Activated naive CD8-positive, alpha-beta T cell treated with anti-CD3 and anti-CD28 coated beads, Interleukin-2, amount 50 U/mL, for 24 hours (primary cell): ENCODE measurements at regions not wholly inside any gene's neighbourhood (a gene's known extent, or its start where the extent isn't known, plus 50 kb on each side); places are given as distances from the start of the nearest gene placed in this dataset.
"Not testable (repeated sequence)": the region's sequence is repeated elsewhere in the genome, so short reads cannot be mapped to it uniquely, and the experiment has no call there.

Experiments
- ATAC-seq: fragments of 150-1000 bp; cut with Tn5 transposase; one replicate; pipeline ENCODE4 v1.10.0; 2021
- DNase-seq: peaks from one replicate; pipeline ENCODE4 v3.0.0; 2021
- H3K27ac Mint-ChIP-seq: one replicate; pipeline ENCODE4 v1.8.0; 2021; ENCODE audit warnings: mild to moderate bottlenecking, mixed read lengths
- H3K27me3 Mint-ChIP-seq: one replicate; pipeline ENCODE4 v1.8.0; 2021; ENCODE audit warnings: mixed read lengths
- H3K36me3 Mint-ChIP-seq: one replicate; pipeline ENCODE4 v1.8.0; 2021; ENCODE audit warnings: low read depth, mixed read lengths
- H3K4me1 Mint-ChIP-seq: one replicate; pipeline ENCODE4 v1.8.0; 2021; ENCODE audit warnings: mixed read lengths
- H3K4me3 Mint-ChIP-seq: one replicate; pipeline ENCODE4 v1.8.0; 2021; ENCODE audit warnings: mild to moderate bottlenecking, moderate library complexity, mixed read lengths
- H3K9me3 Mint-ChIP-seq: one replicate; pipeline ENCODE4 v1.8.0; 2021; ENCODE audit warnings: mixed read lengths

DNA sequence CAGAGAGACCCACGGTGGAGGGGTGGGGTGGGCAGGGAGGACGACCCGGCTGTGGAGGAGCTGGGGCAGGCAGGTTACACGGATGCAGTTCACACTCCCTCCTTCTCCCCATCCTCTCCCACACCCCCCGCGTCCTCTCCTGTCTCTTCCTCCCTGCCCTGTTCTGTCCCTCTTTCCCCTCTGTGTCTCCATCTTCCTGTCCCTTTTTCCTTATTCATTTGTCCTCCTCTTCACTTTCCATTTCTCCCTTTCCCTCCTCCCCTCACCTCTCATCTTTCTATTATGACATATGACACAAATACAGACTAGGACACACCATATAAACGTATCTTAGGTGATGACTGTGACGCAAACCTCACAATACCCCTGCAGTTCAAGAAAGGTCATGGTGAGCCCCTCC is 96.6 kb downstream of the SCGB2B2 start:
- H3K9me3 Mint-ChIP-seq: peaks cover 10% of the 10 kb centered on the region
- H3K27ac Mint-ChIP-seq: no peak overlapping the region
- peaks cover 16% of the 10 kb centered on the region for H3K27me3 Mint-ChIP-seq
- peaks cover 2% of the 10 kb centered on the region for H3K36me3 Mint-ChIP-seq
- no peak overlapping the region for H3K4me3 Mint-ChIP-seq
- H3K4me1 Mint-ChIP-seq: no peaks in the 10 kb centered on the region
- ATAC-seq (no peak), DNase-seq (no peak)

DNA sequence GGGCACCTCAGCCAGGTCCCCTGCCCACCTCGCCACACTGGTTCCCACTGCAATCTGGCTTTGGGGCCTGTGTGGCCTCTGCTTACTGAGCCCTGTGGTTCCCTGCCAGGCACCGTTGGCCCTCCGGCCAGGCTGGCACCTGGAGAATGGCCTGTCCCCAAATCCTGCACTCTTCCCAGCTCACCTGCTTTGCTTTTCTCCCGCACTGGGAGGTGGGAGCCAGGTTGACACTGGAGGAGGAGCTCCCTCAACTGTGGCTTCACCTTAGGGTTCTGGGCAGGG is 97.0 kb downstream of the SCGB2B2 start:
- no peak overlapping the region for H3K4me3 Mint-ChIP-seq
- ATAC-seq: no peak
- H3K4me1 Mint-ChIP-seq: no peaks in the 10 kb centered on the region

DNA sequence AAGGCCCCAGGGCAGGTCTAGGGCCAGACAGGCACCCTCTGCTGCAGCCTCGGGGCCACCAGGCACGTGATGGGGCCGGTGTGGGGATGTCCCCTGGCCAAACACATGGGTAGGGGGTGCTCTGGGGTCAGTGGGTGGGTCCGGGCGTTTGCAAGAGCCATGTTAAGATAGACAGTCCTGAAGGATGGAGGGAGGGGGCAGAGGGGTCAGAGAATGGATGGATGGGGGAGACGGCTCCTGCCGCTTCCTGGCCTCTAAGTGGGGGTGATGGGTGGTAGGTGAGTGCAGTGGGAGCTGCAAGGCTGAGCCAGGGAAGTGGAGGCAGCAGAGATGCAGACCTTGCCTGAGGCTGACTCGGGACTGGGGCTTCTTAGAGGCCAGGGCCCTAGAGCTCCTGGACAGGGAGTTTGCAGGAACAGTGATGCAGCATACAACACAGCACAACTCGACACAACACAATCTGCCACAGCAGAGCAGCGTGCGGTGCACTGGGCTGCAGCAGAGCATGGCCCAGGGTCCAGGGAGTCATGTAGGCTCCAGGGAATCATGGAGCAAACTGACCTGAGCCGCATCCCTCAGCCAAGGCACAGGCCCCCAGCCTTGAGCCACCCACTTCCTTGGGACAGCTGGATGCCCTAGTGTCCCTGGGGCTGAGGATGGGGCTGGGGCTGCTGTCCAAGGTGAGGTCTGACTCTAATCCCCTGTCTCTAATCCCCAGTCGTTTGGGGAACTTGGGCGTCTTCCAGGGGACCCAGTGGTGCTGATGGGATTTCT is 97.5 kb downstream of the SCGB2B2 start:
- no peak overlapping the region for H3K4me3 Mint-ChIP-seq
- ATAC-seq (no peak), DNase-seq (no peak)
- H3K9me3 Mint-ChIP-seq: peaks cover 4% of the 10 kb centered on the region
- no peaks in the 10 kb centered on the region for H3K4me1 Mint-ChIP-seq
- no peak overlapping the region for H3K27ac Mint-ChIP-seq
- peaks cover 16% of the 10 kb centered on the region for H3K27me3 Mint-ChIP-seq
- H3K36me3 Mint-ChIP-seq: peaks cover 2% of the 10 kb centered on the region

More for the DNA sequence above, 97.0 kb downstream of the SCGB2B2 start:
- no peak for DNase-seq
- no peak overlapping the region for H3K27ac Mint-ChIP-seq
- H3K27me3 Mint-ChIP-seq: peaks cover 16% of the 10 kb centered on the region
- peaks cover 2% of the 10 kb centered on the region for H3K36me3 Mint-ChIP-seq
- H3K9me3 Mint-ChIP-seq: peaks cover 8% of the 10 kb centered on the region

DNA sequence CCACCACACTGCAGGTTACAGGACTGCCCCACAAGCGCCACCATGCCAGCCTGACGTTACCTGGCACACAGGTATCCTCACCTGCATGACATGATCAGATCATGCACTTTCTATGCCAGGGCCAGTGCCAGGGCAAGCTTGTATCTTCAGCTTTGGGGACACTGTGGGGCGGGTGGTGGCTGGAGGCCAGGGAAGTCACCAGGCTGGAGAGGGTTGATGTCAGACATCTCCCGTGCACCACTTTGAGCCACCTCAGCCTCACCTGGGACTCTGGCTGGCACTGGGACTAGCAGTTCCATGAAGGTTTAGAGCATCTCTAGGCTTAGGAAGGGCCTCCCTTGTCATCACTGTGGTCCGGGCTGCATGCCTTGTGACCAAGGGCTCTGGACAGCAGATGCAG is 97.2 kb downstream of the WTIP start:
- H3K36me3 Mint-ChIP-seq: peaks cover 2% of the 10 kb centered on the region
- no peaks in the 10 kb centered on the region for H3K4me1 Mint-ChIP-seq
- peaks cover 16% of the 10 kb centered on the region for H3K27me3 Mint-ChIP-seq
- no peak overlapping the region for H3K27ac Mint-ChIP-seq
- H3K4me3 Mint-ChIP-seq: no peak overlapping the region
- DNase-seq: no peak
- peaks cover 1% of the 10 kb centered on the region for H3K9me3 Mint-ChIP-seq
- ATAC-seq: no peak

DNA sequence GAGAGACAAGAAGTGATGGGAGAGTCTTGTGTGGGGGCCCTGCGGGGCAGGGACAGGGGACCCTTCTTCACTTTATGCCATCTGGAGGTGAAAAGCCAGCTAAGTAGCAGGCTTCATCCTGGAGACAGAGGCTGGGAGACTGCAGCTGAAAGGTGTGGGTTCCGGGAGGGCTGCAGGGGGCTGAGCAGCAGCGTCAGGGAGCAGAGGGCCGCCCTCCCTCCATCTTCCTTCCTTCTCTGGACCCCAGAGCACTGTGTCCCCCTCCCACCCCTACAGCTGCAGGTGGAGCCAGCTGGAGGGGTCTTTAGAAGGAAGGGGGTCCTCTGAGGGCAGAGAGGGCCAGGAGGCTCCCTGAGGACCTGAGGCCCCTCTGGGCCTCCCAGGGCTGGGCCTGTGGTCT is 96.6 kb downstream of the WTIP start:
- Mint-ChIP-seq H3K36me3 (peaks cover 2% of the 10 kb centered on the region), H3K27ac (no peak overlapping the region), H3K4me3 (no peak overlapping the region), H3K9me3 (peaks cover under 1% of the 10 kb centered on the region), H3K4me1 (no peaks in the 10 kb centered on the region), H3K27me3 (peaks cover 16% of the 10 kb centered on the region)
- no peak for DNase-seq
- peak; percentile 27 for ATAC-seq

DNA sequence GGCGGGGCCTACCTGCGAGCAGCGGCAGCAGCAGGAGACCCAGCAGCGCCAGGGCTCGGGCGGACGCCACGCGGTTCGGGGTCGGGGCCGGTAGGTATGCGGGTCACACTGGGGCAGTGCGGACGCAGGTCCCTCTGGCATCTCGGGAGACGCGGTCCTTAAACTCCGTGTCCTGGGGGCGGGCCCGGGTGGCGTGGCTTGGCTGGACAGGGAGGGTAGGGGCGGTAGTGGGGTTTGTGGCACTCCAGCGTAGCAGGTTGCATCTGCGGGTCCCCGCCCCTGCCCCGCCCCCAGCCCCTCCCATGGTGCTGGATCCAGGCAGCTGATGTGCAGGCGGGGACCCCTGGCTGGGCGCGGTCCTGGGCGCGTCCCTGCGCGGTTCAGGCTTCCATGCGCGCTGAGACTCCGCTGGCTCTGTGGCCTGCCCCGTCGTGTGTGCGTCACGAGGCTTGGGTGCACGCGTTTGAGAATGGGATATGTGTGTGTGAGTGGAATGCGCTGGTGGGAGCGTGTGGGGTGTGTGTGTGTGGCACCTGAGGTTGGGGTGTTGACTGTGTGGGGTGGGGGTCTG is 96.1 kb downstream of the WTIP start:
- no peak overlapping the region for H3K4me3 Mint-ChIP-seq
- no peak for ATAC-seq
- no peaks in the 10 kb centered on the region for H3K4me1 Mint-ChIP-seq
- no peak overlapping the region for H3K27ac Mint-ChIP-seq
- H3K36me3 Mint-ChIP-seq: peaks cover 2% of the 10 kb centered on the region
- peaks cover 3% of the 10 kb centered on the region for H3K9me3 Mint-ChIP-seq
- H3K27me3 Mint-ChIP-seq: peaks cover 16% of the 10 kb centered on the region
- no peak for DNase-seq

- Mint-ChIP-seq H3K9me3 (peaks cover 3% of the 10 kb centered on the region), H3K36me3 (peaks cover 2% of the 10 kb centered on the region), H3K4me3 (no peak overlapping the region), H3K27ac (no peak overlapping the region), H3K27me3 (peaks cover 16% of the 10 kb centered on the region), H3K4me1 (no peaks in the 10 kb centered on the region)
- no peak for ATAC-seq
- DNase-seq: no peak
Measured at GRCh38 chr19:34577056-34577455, 95.5 kb downstream of the WTIP start.

DNA sequence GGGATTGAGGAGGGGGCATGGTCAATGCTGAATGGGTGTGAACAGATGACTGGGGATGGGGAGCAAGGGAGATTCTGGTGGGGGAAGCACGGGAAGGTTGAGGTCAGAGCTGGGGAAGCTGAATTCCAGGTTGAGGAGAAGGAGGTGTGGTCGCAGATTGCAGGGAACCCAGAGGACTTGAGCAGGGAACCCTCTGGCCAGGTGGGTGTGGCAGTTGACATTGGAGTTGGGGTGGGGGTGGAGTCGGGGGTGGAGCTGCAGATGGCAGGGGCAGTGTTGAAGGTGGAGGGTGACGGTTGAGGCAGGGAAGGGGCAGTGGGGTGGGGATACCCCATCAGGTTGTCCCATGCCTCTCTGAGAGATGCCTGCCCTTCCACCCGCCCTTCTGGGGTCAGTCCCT is 94.7 kb downstream of the WTIP start:
- Mint-ChIP-seq H3K27ac (no peak overlapping the region), H3K27me3 (peaks cover 16% of the 10 kb centered on the region), H3K4me1 (no peaks in the 10 kb centered on the region), H3K4me3 (no peak overlapping the region), H3K36me3 (peaks cover 2% of the 10 kb centered on the region), H3K9me3 (peaks cover 3% of the 10 kb centered on the region)
- DNase-seq: no peak
- no peak for ATAC-seq

GRCh38 chr19:34575206-34575605 is 93.6 kb downstream of the WTIP start:
- Mint-ChIP-seq H3K27me3 (peaks cover 15% of the 10 kb centered on the region), H3K4me3 (no peak overlapping the region), H3K9me3 (peaks cover 8% of the 10 kb centered on the region), H3K27ac (no peak overlapping the region), H3K4me1 (no peaks in the 10 kb centered on the region), H3K36me3 (peaks cover 5% of the 10 kb centered on the region)
- DNase-seq: no peak
- no peak for ATAC-seq

DNA sequence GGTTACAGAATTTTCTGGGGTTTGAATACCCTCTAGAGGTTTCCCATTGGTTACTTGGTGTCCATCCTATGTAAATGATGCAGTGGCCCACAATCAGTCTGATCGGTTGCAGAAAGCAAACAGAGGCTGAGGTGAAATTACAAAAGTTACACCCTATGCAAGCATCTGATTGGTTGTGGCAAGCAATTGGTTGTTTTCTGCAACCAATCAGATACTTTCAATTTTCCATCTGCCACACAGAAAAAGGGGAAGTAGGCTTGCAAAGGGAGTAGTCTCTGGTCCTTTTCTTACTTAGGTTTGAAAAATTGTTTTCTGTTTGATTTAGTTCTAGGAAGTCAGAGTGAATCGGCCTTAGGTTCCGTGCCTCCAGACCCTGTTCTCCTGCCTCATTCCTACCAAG is 93.1 kb downstream of the WTIP start:
- no peak for DNase-seq
- peaks cover 15% of the 10 kb centered on the region for H3K27me3 Mint-ChIP-seq
- H3K9me3 Mint-ChIP-seq: peaks cover 10% of the 10 kb centered on the region
- H3K36me3 Mint-ChIP-seq: peaks cover 5% of the 10 kb centered on the region
- H3K4me1 Mint-ChIP-seq: no peaks in the 10 kb centered on the region
- no peak for ATAC-seq
- H3K27ac Mint-ChIP-seq: no peak overlapping the region
- no peak overlapping the region for H3K4me3 Mint-ChIP-seq

GRCh38 chr19:34573226-34573864 is 91.8 kb downstream of the WTIP start:
- H3K27ac Mint-ChIP-seq: no peak overlapping the region
- peaks cover 5% of the 10 kb centered on the region for H3K36me3 Mint-ChIP-seq
- H3K4me3 Mint-ChIP-seq: no peak overlapping the region
- H3K4me1 Mint-ChIP-seq: no peaks in the 10 kb centered on the region
- peaks cover 18% of the 10 kb centered on the region for H3K9me3 Mint-ChIP-seq
- DNase-seq (no peak), ATAC-seq (no peak)
- peaks cover 11% of the 10 kb centered on the region for H3K27me3 Mint-ChIP-seq

- H3K9me3 Mint-ChIP-seq: peaks cover 32% of the 10 kb centered on the region
- not testable (repeated sequence) for H3K36me3 Mint-ChIP-seq, H3K27me3 Mint-ChIP-seq, H3K4me3 Mint-ChIP-seq, DNase-seq, H3K27ac Mint-ChIP-seq, H3K4me1 Mint-ChIP-seq, ATAC-seq
Measured at GRCh38 chr19:34570140-34570539, 88.6 kb downstream of the WTIP start.

GRCh38 chr19:34562344-34562743 is 80.8 kb downstream of the WTIP start:
- not testable (repeated sequence) for DNase-seq, H3K4me1 Mint-ChIP-seq, H3K36me3 Mint-ChIP-seq, H3K4me3 Mint-ChIP-seq, H3K27me3 Mint-ChIP-seq, H3K27ac Mint-ChIP-seq, ATAC-seq
- H3K9me3 Mint-ChIP-seq: peaks cover 11% of the 10 kb centered on the region
